ENCODE measurements at regions not wholly inside any gene's neighbourhood (a gene's known extent, or its start where the extent isn't known, plus 50 kb on each side); places are given as distances from the start of the nearest gene placed in this dataset.

DNA sequence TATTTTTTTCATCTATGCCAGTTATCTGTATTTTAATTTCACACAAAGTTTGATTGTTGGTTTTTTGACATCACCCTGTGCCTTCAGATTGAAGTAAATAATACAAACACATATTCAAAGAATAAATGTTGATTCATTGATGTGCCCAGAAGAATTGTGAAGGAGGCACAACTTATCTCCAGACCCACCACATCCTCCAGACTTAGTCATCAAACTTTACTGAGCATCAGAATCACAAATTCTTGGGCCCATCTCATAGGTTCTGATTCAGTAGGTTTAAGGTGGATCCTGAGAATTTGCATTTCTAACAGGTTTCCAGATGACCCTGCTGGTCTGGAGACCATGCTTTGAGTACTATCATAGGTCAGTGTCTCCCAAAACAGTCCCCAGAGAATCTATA lies 82.8 kb upstream of the PIK3C3 start:
- TF ChIP-seq, protein P1, sequence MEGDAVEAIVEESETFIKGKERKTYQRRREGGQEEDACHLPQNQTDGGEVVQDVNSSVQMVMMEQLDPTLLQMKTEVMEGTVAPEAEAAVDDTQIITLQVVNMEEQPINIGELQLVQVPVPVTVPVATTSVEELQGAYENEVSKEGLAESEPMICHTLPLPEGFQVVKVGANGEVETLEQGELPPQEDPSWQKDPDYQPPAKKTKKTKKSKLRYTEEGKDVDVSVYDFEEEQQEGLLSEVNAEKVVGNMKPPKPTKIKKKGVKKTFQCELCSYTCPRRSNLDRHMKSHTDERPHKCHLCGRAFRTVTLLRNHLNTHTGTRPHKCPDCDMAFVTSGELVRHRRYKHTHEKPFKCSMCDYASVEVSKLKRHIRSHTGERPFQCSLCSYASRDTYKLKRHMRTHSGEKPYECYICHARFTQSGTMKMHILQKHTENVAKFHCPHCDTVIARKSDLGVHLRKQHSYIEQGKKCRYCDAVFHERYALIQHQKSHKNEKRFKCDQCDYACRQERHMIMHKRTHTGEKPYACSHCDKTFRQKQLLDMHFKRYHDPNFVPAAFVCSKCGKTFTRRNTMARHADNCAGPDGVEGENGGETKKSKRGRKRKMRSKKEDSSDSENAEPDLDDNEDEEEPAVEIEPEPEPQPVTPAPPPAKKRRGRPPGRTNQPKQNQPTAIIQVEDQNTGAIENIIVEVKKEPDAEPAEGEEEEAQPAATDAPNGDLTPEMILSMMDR (IDR thresholded peaks at IDR 0.05; ENCODE audit: low read depth, low read length) = no peak
- TF ChIP-seq POLR2A (IDR thresholded peaks at IDR 0.05; ENCODE audit: extremely low read depth, insufficient read length) (no peak), MYC (IDR thresholded peaks at IDR 0.05; ENCODE audit: low read depth, low read length) (no peak)
- TF ChIP-seq, protein P2, sequence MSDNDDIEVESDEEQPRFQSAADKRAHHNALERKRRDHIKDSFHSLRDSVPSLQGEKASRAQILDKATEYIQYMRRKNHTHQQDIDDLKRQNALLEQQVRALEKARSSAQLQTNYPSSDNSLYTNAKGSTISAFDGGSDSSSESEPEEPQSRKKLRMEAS (IDR thresholded peaks at IDR 0.05; ENCODE audit: low read depth, low read length) = no peak
